D721Med (cell line): ENCODE measurements at regions not wholly inside any gene's neighbourhood (a gene's known extent, or its start where the extent isn't known, plus 50 kb on each side); places are given as distances from the start of the nearest gene placed in this dataset.

Experiments
- DNase-seq: peaks from one replicate; pipeline ENCODE4 v3.0.0; 2011; ENCODE audit warnings: low spot score; ENCODE audit not compliant: insufficient read length
- FAIRE-seq: peaks from 2 replicates; lab custom pipeline; 2011; peaks lifted over from hg19 to GRCh38; lab: Jason Lieb, UNC
- CTCF ChIP-seq: IDR thresholded peaks from 2 replicates; pipeline ENCODE4 v1.5.1; 2012; ENCODE audit warnings: mild to moderate bottlenecking, control low read depth; ENCODE audit not compliant: insufficient read depth; ENCODE audit errors: missing control alignments

GRCh38 chr2:6418291-6418690, 447.4 kb downstream of the CMPK2 start:
- no peak for FAIRE-seq
- TF ChIP-seq CTCF: no peak
- no peak for DNase-seq

GRCh38 chr2:6421138-6421730, 444.5 kb downstream of the CMPK2 start:
- FAIRE-seq (no peak), DNase-seq (no peak)
- TF ChIP-seq CTCF: no peak

- FAIRE-seq: no peak
- no peak for TF ChIP-seq CTCF
Observed at GRCh38 chr2:6421888-6422287, 443.8 kb downstream of the CMPK2 start.

GRCh38 chr2:6423157-6423556, 442.6 kb downstream of the CMPK2 start:
- FAIRE-seq: peak; percentile 87
- no peak for DNase-seq
- TF ChIP-seq CTCF: no peak

More at GRCh38 chr2:6421888-6422287, 443.8 kb downstream of the CMPK2 start:
- DNase-seq: no peak

- FAIRE-seq: no peak
- no peak for TF ChIP-seq CTCF
- DNase-seq: no peak
Observed at GRCh38 chr2:6423944-6424343, 441.8 kb downstream of the CMPK2 start.

- no peak for TF ChIP-seq CTCF
- DNase-seq: no peak
- no peak for FAIRE-seq
Observed at GRCh38 chr2:6425032-6425431, 440.7 kb downstream of the CMPK2 start.

GRCh38 chr2:6429210-6429986, 436.3 kb downstream of the CMPK2 start:
- DNase-seq (no peak), FAIRE-seq (no peak)
- TF ChIP-seq CTCF: no peak
